ENCODE measurements at regions not wholly inside any gene's neighbourhood (a gene's known extent, or its start where the extent isn't known, plus 50 kb on each side); places are given as distances from the start of the nearest gene placed in this dataset.
"Not testable (repeated sequence)": the region's sequence is repeated elsewhere in the genome, so short reads cannot be mapped to it uniquely, and the experiment has no call there.

DNA sequence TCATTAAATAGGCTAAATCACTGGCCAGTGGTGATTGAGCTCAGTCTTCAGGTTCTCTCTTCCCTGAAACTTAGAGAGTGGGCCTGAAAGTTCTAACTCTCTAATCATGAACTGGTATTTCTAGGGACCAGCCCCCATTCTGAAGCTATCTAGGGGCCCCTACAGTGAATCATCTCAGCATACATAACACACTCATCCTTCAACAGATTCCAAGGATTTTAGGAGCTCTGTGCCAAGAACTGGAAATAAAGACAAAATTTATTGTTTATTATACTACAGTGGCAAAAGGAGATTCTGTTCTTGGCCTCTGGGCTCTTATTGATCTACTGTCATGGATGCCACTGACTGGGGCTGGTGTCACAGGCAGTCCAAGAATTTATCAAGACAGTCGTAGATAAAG is 263.8 kb upstream of the IGFBP7 start:
- no peak for DNase-seq (ENCODE audit: extremely low read depth, low read depth, low spot score)

DNA sequence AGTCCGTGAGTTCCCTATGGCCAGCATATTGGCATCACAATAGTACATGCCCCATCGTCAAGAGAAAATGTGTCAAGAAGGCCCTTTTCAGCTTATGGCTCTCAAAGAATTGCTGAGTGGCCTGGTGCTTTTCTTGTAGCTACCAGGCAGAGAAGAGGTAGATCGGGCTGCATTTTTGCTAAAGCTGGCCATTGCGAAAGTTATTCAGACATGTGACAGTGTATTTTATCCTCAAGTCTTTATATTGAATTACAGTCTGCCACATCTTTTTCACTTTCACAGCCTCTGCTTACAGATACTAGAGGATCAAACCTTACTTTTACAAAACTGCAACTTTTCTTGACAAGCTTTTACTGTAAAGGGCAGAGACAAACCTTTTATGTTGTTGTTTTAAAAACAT is 261.5 kb upstream of the IGFBP7 start:
- DNase-seq (ENCODE audit: extremely low read depth, low read depth, low spot score): no peak

DNA sequence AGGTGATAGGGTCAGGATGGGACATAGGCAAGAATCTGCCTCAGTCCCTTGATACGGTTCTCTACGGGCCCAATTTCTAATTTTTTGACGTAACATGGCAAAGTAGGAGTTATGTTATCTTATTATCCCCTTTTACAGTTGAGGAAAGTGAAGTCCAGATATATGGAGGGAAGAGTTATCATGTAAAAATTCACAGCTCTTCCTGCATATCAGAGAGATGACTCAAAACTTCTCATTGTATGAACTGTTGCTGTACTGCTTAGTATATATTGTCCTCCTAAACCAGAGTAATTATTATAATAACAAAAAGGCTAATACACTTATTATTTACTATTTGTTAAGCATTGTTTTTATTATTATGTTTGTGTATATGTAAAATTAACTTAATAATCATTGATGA is 260.5 kb upstream of the IGFBP7 start:
- no peak for DNase-seq (ENCODE audit: extremely low read depth, low read depth, low spot score)

DNA sequence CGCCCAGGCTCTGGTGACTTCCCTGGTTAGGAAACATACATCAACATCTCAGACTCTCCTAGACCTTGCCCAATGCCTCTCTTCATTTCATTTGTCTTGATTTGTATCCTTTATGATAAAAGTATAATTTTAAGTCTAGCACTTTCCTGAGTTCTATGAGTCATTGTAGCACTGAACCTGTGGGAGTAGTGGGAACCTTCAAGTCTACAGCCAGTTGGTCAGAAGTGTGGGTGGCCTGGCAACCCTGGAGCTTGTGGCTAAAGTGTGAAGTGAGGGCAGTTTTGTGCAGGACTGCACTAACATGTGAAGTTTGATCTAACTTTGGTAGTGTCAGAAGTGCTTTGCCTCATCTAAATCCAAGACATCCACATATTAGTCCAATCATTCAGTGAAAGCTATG is 259.3 kb upstream of the IGFBP7 start:
- no peak for DNase-seq (ENCODE audit: extremely low read depth, low read depth, low spot score)

DNA sequence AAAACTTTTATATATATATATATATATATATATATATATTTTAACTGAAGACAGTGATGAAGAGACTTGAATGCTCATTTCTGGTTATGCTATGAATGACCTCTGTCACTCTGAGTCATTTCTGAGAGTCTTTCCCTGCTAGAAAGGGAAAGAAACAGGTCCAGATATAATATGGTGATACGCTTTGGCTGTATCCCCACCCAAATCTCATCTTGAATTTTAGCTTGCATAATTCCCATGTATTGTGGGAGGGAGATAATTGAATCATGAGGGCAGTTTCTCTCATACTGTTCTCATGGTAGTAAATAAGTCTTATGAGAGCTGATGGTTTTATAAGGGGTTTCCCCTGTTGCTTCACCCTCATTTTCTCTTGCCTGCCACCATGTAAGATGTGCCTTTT is 254.1 kb upstream of the IGFBP7 start:
- no peak for DNase-seq (ENCODE audit: extremely low read depth, low read depth, low spot score)

DNA sequence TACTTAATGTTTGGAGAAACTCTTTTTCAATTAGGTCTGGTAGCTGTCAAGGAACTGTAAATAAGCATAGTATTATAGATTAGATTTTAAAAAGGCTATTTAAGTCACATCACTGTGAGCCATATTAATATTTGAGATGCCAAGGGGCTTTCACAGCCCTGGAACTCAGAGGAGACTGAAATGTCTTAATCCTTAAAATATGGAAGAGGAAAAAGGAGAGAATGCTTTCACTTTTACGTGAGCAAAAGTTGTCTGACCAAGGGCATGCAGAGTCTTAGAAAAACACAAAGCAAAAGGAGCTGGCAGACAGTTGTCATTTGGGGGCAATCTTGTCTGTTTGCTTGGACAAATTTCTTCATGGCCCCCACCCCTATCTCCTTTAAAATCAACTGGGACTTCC is 253.2 kb upstream of the IGFBP7 start:
- no peak for DNase-seq (ENCODE audit: extremely low read depth, low read depth, low spot score)

DNA sequence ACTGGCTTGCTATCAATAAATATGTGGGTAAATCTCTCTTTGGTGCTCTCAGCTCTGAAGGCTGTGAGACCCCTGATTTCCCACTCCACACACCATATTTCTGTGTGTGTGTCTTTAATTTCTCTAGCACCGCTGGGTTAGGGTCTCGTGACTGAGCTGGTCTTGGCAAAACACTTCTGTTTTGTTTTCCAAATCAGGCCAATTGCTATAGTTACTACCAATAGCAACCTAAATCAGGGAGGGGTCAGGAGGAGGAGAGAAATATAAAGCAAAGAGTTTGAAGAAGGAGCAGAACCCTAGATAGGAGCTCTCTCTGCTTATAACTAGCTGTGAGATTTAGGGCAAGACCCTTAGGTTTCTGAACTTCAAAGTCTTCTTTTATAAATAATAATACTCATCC is 250.5 kb upstream of the IGFBP7 start:
- DNase-seq (ENCODE audit: extremely low read depth, low read depth, low spot score): no peak

DNA sequence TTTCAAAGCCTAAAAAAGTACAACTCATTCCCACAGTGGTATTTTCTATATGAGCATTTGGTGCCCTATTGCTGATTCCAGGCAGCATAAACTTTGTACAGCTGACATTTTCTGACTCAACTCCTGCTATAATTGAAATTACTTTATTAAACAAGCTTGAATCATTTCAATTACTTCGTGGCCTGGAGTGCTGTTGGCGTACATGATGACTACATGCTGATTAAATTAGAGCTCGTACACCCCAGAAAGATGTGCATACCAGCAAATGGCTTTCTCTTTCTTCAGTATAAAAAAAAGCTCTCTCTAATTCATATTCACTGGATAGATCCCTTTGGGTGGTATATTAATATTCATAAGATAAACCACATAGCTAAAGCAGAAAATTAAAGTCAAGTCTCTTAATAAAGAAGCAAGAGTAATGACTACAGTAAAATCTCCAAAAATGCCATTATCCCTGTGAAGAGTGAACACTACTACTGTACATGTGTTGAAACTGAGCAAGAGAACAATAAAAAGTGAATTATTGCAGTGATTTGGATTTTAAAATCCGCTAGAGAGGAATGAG is 245.0 kb upstream of the IGFBP7 start:
- DNase-seq (ENCODE audit: extremely low read depth, low read depth, low spot score): no peak

DNA sequence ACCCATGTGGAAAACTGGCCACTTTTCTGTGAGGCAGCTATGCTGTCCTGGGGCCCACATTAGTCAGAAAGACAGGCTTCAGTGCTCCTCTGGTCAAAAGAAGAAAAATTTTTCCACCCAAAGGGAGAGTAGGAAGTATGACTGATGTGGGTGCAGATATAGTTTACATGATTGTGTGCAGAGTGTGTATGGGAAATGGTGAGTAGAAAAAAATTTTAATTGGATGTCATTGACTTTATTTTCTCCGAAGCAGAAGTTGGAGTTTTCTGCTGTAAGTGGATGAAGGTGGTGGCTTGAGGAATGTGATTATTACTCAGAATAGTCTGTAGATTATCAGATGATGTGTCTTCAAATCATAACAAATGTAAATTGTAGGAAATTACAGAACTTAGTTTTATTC is 241.5 kb upstream of the IGFBP7 start:
- DNase-seq (ENCODE audit: extremely low read depth, low read depth, low spot score): no peak

DNA sequence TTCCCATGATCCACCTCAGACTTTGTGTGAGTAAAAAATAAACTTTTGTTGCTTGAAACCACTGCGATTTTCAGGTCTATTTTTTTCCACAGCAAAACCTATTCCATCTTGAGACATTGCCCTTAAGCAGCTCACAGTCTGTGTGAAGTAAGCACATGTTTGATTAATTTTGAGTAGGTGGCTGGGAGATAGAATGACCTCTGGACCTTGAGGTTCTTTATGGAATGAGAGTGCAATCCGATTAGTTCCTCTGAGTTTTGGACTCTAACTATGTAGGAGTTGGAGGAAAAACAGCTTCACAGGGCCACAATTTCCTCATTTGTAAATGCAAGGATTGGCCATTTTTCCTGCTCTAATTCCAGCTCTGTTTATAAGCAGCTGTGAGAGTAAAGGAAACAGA is 234.1 kb upstream of the IGFBP7 start:
- DNase-seq (ENCODE audit: extremely low read depth, low read depth, low spot score): no peak

DNA sequence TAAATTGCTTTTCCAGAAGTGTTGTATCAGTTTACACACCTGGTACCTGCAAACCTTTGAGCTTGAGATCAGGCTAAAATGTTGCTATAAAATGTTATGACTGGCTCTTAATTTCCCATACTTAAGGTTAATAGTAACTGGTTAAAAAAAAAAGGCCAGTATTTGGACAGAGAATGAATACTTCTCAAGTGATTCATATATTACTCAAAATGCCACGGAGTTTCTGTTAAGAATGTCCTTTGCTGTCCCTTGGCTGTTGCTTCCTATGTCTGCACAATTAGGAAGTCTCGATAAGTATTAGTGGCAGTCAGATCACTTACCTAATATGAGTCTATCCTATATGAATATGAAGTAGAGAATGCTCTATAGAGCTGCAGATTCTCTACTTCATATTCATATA is 232.2 kb upstream of the IGFBP7 start:
- no peak for DNase-seq (ENCODE audit: extremely low read depth, low read depth, low spot score)

DNA sequence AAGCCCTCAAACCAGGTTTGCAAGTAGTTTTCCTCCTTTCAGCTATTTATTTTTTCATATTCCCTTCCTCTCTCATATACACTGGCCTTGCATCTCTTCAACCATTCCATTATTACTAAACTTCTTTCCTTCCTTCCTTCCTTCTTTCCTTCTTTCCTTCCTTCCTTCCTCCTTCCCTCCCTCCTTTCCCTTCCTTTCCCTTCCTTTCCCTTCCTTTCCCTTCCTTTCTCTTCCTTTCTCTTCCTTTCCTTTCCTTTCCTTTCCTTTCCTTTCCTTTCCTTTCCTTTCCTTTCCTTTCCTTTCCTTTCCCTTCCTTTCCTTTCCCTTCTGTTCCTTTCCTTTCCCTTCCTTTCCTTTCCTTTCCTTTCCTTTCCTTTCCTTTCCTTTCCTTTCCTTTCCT is 228.7 kb upstream of the IGFBP7 start:
- not testable (repeated sequence) for DNase-seq (ENCODE audit: extremely low read depth, low read depth, low spot score)

DNA sequence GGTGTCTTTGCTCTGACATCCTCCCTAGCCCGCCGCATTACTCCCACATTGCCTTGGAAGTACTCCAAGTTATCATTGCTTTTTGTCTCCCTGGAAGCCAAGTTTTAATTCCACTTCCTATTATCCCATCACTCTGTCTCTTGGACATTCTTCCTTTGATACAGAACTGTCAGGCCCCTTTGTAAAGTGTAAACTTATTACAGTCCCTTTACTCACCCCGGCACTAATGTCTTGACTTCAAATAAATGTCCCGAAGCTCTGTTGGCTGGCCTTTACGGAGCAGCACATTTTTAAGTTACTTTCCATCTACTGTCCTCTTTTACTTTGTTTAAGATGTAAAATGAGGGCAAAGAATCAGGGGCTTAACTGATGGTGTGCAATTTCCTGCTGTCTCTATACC is 223.5 kb upstream of the IGFBP7 start:
- no peak for DNase-seq (ENCODE audit: extremely low read depth, low read depth, low spot score)

DNA sequence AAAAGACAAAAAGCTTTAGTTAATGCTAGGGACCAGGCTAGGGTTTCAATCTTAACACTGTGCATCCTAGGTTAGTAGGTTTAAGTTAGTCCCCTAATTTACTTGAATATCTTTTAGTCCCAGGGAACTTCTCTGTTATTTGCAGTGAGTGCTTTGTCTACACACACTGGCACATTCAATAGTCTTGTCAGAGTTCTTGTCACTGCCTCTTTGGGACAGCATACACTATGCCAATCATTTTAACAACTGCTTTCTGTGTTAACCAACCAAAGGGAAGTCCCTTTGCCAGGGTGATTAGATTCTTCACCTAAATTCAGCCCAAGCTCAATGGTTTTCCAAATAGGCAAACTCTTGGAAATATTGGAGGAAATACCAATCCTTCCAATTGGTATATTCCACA is 221.8 kb upstream of the IGFBP7 start:
- DNase-seq (ENCODE audit: extremely low read depth, low read depth, low spot score): no peak

DNA sequence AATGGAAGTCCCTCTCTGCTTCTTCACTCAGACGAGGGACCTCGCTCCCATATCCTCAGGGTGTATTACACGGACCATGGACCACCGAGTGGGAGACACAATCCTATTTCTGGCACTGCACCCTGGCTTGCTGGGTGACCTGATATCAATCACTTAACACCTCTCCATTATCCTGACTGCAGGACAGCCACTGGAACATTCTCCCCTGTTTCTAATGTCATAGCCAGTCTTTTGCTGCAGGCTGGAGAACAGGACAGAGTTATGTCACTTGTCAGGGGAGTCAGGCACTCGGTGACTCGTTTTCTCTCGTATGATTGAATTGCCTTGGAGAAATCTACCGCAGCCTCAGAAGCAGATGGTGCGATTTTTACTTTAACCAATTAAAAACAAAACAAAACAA is 219.1 kb upstream of the IGFBP7 start:
- DNase-seq (ENCODE audit: extremely low read depth, low read depth, low spot score): no peak

DNA sequence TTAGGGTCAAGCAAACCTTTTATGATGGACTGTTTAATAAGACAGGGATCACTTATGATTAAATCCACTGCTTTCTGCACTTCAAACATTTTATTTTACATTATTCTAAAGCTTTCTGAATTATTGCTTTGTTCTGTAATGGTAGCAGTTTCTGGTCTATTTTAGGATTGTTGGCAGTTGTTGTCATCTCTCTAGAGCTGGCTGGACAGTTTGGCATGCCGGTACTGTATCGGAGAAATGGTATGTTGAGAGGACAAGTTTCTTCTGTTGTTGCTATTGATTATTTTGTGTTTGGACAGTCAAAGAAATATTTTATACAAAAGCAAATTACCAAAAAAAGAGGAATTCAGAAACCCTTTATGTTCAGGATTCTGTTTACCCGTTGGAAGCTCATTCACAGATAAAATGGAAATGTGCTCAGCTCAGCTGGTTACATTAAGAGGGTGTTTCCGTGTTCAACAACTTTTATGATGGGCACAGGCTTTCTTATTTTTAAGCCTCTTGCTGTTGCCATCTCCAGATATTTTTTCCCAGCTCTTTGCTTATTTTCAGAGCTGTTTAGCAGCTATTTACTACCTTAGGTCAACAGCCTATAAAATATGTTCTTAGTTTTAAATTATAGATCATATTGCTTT is 214.6 kb upstream of the IGFBP7 start:
- DNase-seq (ENCODE audit: extremely low read depth, low read depth, low spot score): no peak

DNA sequence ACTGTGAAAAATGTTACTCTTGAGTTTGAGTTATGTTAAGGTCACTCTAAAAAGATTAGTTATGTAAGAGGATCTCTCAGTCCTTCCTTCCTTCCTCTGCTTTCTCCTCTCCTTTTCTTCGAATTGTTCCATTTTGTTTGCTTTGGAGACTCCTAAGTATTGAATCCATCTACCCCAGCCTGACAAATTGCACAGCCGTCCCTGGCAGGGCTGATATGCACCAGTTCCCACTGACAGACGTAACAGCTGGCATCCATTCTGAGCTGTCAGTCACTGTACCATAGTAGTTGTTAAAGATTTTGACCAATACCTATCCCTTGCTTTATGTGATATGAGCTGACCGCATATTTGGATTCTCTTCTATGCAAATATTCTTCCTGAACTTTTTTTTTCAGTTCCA is 210.7 kb upstream of the IGFBP7 start:
- DNase-seq (ENCODE audit: extremely low read depth, low read depth, low spot score): no peak

DNA sequence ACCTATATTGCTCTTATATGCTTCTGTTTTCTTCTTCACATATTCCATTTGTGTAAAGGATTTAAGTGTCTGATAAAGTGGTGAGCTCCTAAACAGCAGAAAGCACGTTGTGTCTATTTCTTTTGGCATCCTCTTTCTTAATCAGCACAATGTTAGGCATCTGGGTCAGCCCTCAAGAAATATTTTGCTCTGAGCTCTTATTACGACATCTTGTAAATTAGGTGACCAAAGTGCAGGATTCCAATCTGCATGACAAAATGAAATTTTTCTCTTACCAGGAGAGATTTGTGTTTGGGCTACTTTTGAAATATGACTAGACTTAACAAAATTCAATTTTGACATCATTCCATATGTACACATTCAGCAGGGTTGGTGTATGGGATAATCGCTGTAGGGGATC is 210.0 kb upstream of the IGFBP7 start:
- DNase-seq (ENCODE audit: extremely low read depth, low read depth, low spot score): no peak

DNA sequence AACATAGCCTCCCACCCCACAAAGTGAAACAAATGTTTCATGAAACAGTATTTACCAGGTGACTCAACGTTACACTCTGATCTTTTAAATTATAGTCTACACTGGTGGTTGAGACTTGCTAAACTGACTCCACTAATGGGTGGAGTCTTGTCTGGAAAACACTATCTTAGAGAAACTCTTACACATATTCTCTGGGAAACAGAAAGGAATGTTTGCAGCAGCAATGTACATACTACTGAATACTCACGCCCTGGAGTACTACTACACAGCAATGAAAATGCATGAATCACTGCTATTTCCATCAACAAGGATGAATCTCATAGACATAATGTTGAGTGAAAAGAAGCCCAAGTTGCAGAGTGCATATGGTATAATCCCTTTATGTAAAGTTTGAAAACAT is 208.5 kb upstream of the IGFBP7 start:
- no peak for DNase-seq (ENCODE audit: extremely low read depth, low read depth, low spot score)

DNA sequence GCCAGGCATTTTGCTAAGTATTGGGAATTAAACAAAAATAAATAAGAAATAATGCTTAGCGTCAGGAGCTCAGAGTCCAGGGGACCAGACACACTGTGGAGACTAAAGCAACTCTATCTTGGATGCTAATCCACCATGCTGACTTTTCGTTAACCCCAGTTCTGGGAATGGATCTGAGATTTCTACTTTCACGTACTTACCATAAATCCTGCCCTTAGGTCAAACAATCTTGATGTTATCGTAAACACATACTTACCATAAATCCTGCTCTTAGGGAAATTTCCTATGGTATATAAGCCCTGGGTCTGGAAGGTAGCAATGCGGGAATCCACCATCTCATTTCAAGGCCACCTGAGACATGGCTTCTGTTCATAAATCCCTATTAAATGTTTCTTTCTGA is 204.5 kb upstream of the IGFBP7 start:
- DNase-seq (ENCODE audit: extremely low read depth, low read depth, low spot score): no peak

DNA sequence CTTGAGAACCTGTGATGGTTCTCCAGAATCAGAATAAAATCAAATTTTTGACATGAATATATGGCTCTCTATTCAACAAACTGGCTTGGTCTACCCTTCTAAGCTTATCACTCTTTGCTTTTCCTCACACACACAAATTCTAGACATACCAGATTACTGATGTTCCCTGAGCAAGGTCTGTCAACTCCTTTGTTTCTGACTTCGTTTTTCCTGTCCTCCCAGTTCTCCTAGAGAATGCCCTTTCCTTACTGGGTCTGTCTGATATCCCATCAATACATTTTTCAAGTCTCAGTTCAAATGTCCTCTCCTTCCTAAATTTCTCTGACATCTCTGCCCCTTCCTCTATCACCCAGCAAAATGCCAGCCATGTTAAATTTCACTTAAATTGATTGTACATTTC is 202.1 kb upstream of the IGFBP7 start:
- no peak for DNase-seq (ENCODE audit: extremely low read depth, low read depth, low spot score)

DNA sequence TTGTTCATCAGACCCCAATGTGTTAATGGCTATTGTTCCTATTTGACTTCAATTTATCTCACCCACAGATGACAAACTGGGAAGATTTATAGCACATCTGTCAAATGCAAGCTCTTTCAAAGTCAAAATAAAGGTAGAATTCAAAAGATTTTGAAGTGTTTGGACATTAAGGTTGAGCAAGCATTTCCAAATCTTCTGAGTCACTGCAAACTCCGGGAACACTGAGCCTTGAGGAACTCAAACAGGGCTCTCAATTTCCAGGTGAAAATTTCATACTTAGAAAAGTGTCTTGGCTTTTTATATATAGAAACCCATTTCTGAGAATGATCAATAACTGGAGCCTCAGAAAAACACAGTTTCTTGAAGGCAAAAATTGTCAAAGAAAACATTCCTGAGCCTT is 199.5 kb upstream of the IGFBP7 start:
- no peak for DNase-seq (ENCODE audit: extremely low read depth, low read depth, low spot score)

DNA sequence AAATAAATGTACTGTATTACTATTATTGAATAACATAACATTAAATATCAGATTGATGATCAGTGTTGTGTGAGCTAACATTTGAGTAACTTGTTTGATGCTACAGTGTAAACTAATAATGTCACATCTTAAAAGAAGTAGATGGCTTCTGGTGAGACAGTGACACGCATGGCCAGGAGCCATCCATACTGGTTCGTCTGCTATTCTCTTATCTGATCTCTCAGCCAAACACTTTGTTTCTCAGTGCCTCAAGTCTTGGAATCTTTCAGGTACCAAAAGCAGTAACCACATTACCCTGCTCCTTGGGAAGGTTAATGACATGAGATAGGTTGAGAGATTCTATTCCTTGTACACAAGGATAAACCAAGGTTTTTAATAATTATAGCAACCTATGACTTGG is 198.1 kb upstream of the IGFBP7 start:
- DNase-seq (ENCODE audit: extremely low read depth, low read depth, low spot score): no peak

Measured in glomerular endothelial cell (primary cell).